ENCODE measurements at regions not wholly inside any gene's neighbourhood (a gene's known extent, or its start where the extent isn't known, plus 50 kb on each side); places are given as distances from the start of the nearest gene placed in this dataset.
"Not testable (repeated sequence)": the region's sequence is repeated elsewhere in the genome, so short reads cannot be mapped to it uniquely, and the experiment has no call there.

DNA sequence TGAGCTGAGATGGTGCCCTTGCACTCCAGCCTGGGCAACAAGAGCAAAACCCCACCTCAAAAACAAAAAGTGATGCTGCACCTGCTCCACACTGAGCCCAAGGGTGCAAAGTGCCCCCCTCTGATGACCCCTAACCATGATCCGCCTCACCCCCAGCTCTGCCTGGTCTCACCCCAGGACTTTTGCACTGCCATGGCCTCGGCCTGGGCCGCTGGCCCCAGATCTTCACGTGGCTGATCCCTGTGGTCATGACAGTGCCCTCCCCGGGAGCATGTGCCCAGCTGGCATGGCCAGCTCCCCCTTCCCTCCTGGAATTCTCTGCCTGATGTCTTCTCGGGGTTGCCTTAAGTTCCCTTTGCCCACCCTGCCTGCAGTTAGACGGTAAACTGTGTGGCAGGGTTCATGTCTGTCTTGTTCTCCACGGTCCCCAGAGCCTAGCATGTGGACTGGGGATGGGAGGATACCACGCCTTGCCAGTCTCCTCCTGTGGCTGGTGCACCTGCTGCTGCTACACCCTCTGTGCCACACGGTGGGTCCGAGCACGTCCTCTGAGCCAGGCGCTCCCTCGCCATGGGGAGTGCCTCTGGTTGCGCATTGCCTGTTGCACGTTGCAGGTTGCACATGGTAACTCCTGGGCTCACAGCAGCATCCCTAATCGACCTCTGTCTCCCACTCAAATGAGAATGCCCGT, 77.4 kb upstream of the PPP1R26 start:
- 79% methylated on average over 6 of the region's 18 CpGs; no CpG with 5 or more reads in 1 of the 2 donors for WGBS, 2 donors (ENCODE audit: low coverage in 1 of 2)
- H3K4me1 ChIP-seq = no peaks in the 10 kb centered on the region

DNA sequence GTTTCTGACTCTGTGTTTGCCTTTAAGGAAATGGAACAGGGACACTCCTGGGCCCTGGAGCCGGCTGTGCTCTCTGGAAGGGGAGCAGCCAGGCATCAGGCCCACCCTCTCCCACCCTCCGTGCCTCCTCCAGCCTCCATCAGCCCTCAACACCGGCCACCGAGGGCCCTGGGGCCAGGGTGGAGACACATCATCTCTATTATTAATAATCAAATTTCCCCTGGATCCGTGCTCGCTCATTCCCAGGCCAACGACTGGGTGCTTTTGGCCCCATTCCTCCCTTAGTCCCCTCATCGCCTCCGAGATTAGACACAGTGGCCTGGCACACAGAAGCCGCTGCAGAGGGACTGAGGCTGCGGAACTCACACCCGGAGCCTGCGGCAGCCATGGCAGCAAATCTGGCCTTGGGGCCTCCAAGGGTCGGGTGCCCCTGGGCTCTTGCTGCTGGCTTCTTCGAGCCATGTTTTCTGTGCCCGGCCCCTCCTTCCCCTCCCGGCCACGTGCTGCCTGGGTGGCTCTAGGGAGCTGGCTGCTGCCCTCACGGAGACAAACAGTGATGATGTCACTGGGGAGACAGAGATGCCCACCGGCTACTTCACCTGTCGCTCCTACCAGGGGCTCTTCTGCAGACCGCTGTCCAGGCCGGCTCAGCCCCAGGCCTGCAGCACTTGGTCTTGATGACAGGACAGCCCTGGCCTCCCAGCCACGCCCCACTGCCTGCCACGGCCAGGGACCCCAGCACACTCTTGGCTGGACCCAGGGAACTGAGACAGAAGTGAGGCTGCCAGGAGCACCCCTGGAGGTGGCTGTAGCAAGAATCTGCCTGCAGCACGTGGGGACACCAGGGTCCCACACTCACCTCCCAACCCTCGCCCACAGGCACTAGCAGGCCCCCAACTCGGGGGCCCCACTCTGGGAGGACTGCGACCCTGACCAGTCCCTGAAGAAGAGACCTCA, 76.6 kb upstream of the PPP1R26 start:
- ATAC-seq = no peak
- no peak overlapping the region for H3K4me3 ChIP-seq
- H3K4me1 ChIP-seq = no peaks in the 10 kb centered on the region
- H3K9me3 ChIP-seq = no peaks in the 10 kb centered on the region
- WGBS, 2 donors (ENCODE audit: low coverage in 1 of 2) = 82% methylated on average over 10 of the region's 29 CpGs; no CpG with 5 or more reads in 1 of the 2 donors
- peaks cover 74% of the 10 kb centered on the region for H3K27me3 ChIP-seq
- no peak overlapping the region for H3K27ac ChIP-seq
- H3K36me3 ChIP-seq = no peaks in the 10 kb centered on the region
- TF ChIP-seq EP300 (IDR thresholded peaks at IDR 0.05) (no peak), POLR2AphosphoS5 (IDR thresholded peaks at IDR 0.05) (no peak), POLR2A (IDR thresholded peaks at IDR 0.05) (no peak)
- TF ChIP-seq, protein P1, sequence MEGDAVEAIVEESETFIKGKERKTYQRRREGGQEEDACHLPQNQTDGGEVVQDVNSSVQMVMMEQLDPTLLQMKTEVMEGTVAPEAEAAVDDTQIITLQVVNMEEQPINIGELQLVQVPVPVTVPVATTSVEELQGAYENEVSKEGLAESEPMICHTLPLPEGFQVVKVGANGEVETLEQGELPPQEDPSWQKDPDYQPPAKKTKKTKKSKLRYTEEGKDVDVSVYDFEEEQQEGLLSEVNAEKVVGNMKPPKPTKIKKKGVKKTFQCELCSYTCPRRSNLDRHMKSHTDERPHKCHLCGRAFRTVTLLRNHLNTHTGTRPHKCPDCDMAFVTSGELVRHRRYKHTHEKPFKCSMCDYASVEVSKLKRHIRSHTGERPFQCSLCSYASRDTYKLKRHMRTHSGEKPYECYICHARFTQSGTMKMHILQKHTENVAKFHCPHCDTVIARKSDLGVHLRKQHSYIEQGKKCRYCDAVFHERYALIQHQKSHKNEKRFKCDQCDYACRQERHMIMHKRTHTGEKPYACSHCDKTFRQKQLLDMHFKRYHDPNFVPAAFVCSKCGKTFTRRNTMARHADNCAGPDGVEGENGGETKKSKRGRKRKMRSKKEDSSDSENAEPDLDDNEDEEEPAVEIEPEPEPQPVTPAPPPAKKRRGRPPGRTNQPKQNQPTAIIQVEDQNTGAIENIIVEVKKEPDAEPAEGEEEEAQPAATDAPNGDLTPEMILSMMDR (IDR thresholded peaks at IDR 0.05) = no peak

More for the DNA sequence above, 77.4 kb upstream of the PPP1R26 start:
- Histone ChIP-seq H3K36me3 (no peaks in the 10 kb centered on the region), H3K27ac (no peak overlapping the region), H3K27me3 (peaks cover 69% of the 10 kb centered on the region), H3K4me3 (no peak overlapping the region), H3K9me3 (no peaks in the 10 kb centered on the region)
- no peak for ATAC-seq
- TF ChIP-seq POLR2A (IDR thresholded peaks at IDR 0.05) (no peak), EP300 (IDR thresholded peaks at IDR 0.05) (no peak), POLR2AphosphoS5 (IDR thresholded peaks at IDR 0.05) (no peak)
- TF ChIP-seq, protein P1 (IDR thresholded peaks at IDR 0.05) = no peak

DNA sequence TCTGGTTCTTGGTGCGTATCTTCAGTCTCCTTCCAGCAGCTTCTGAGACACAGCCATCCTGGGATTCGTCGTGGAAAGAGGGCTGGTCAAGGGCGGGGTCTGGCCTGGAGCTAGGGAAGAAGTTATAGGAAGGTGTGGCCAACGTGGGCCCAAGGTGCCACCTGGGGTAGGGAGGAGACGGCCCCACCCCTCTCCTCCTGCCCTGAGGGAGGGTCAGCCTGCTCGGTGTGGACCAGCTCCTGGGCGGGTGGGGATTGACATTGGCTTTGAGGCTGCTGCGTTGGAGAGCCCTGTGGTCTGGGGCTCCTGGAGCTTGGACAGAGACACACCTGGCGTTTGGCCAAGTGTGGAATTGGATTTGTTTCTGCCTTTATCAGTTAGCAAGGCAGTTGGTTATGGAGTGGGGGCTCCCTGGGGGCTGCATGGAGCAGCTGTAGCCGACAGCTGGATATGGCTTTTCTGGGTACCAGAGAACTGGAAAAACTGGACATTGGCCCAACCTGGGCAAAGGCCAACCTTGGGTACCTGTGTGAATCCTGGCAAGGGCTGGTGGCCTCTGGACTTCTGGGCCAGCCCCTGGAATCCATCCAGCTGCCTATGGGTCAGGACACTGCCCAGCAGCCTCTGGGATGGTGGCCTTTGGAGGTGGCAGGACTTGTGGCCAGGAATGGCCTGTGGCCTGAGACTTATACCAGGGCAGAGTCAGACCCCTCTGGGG, 75.7 kb upstream of the PPP1R26 start:
- TF ChIP-seq EP300 (IDR thresholded peaks at IDR 0.05) = no peak
- no peak for TF ChIP-seq POLR2AphosphoS5 (IDR thresholded peaks at IDR 0.05)
- TF ChIP-seq, protein P1 (IDR thresholded peaks at IDR 0.05) = no peak
- no peak for TF ChIP-seq POLR2A (IDR thresholded peaks at IDR 0.05)
- no peaks in the 10 kb centered on the region for H3K36me3 ChIP-seq
- no peaks in the 10 kb centered on the region for H3K9me3 ChIP-seq
- 10% methylated on average over 2 of the region's 11 CpGs; no CpG with 5 or more reads in 1 of the 2 donors for WGBS, 2 donors (ENCODE audit: low coverage in 1 of 2)
- H3K4me1 ChIP-seq = no peaks in the 10 kb centered on the region
- no peak overlapping the region for H3K27ac ChIP-seq
- peaks cover 74% of the 10 kb centered on the region for H3K27me3 ChIP-seq
- H3K4me3 ChIP-seq = no peak overlapping the region
- no peak for ATAC-seq

DNA sequence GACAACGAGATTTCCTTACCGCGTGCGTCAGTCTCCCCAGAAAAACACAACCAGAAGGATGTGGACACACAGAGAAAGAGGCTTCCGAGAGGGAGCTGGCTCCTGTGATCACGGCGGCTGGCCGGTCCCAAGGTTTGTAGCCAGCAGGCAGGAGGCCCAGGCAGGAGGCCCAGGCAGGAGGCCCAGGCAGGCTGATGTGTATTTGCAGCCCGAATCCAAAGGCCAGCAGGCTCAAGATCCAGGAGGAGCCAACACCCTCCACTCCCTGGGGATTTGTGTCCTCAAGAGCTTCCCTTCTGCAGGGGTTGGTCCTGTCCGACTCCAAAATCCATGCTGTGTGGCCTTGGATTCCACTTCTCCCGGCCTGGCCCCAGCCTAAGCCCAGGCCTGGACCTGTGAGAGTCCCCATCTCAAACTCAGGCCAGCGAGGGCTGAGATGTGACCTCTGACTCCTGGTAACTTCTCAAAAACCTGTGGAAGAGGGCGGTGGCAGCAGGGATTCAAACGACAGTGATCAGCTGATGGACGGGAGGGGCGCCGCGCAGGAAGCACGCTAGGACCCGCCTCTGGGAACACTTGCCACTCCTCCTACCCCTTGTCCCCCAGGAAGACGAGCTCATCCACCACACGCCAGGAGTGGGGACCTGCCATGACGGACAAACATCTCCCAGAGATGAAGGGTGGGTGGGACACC, 75.0 kb upstream of the PPP1R26 start:
- H3K27ac ChIP-seq = no peak overlapping the region
- no peaks in the 10 kb centered on the region for H3K4me1 ChIP-seq
- ATAC-seq = no peak
- TF ChIP-seq, protein P1 (IDR thresholded peaks at IDR 0.05) = no peak
- TF ChIP-seq POLR2AphosphoS5 (IDR thresholded peaks at IDR 0.05) = no peak
- no peak for TF ChIP-seq POLR2A (IDR thresholded peaks at IDR 0.05)
- TF ChIP-seq EP300 (IDR thresholded peaks at IDR 0.05) = no peak
- peaks cover 74% of the 10 kb centered on the region for H3K27me3 ChIP-seq
- no peaks in the 10 kb centered on the region for H3K36me3 ChIP-seq
- H3K9me3 ChIP-seq = no peaks in the 10 kb centered on the region
- 78% methylated on average over 15 of the region's 23 CpGs; no CpG with 5 or more reads in 1 of the 2 donors for WGBS, 2 donors (ENCODE audit: low coverage in 1 of 2)
- no peak overlapping the region for H3K4me3 ChIP-seq

DNA sequence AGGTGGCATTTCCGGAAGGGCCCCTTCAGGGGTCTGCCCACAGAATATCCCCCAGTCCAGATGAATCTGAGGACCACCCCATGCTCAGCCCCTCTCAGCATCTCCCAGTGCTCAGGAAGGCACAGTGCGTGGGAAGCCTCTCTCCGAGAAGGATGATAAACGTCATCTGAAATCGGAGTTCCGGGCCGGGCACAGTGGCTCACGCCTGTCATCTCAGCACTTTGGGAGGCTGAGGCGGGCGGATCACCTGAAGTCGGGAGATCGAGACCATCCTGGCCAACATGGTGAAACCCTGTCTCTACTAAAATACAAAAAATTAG, 74.5 kb upstream of the PPP1R26 start:
- H3K27me3 ChIP-seq = peaks cover 74% of the 10 kb centered on the region
- not testable (repeated sequence) for H3K4me3 ChIP-seq, H3K36me3 ChIP-seq, H3K9me3 ChIP-seq, H3K4me1 ChIP-seq, ATAC-seq, H3K27ac ChIP-seq
- WGBS, 2 donors (ENCODE audit: low coverage in 1 of 2) = 87% methylated on average over 4 of the region's 12 CpGs; no CpG with 5 or more reads in 1 of the 2 donors
